Cardiac muscle cell (in vitro differentiated cells and primary cell): ENCODE measurements at regions not wholly inside any gene's neighbourhood (a gene's known extent, or its start where the extent isn't known, plus 50 kb on each side); places are given as distances from the start of the nearest gene placed in this dataset.

Experiments used
- DNase-seq, 2 donors: peaks; one replicate each; pipeline versions ENCODE4 v3.0.0 to v3.0.0-alpha.2; 2010 to 2017; ENCODE audit warnings: low read depth in 1 of 2, low spot score in 1 of 2
- H3K27ac ChIP-seq: fragments of 200-600 bp; sonication (generic); 2 replicates; pipeline ENCODE4 v1.5.1; 2016
- H3K27me3 ChIP-seq: fragments of 200-600 bp; sonication (generic); 2 replicates; pipeline ENCODE4 v1.6.0; 2016; ENCODE audit warnings: control low read depth
- H3K36me3 ChIP-seq: fragments of 200-600 bp; sonication (generic); 2 replicates; pipeline ENCODE4 v1.5.1; 2016; ENCODE audit warnings: control low read depth
- H3K4me1 ChIP-seq: fragments of 200-600 bp; sonication (generic); 2 replicates; pipeline ENCODE4 v1.8.1; 2017; ENCODE audit warnings: low read depth, mild to moderate bottlenecking, mixed run types
- H3K4me3 ChIP-seq: fragments of 200-600 bp; sonication (generic); 2 replicates; pipeline ENCODE4 v1.5.1; 2016; ENCODE audit warnings: mild to moderate bottlenecking
- H3K9me3 ChIP-seq: fragments of 200-600 bp; sonication (generic); 2 replicates; pipeline ENCODE4 v1.5.1; 2017; ENCODE audit warnings: low read depth, mild to moderate bottlenecking, control low read depth
- TF ChIP-seq, protein P1 (sequence below): IDR thresholded peaks from 2 replicates; pipeline ENCODE4 v1.5.1; 2012; ENCODE audit warnings: low read depth, mild to moderate bottlenecking, low read length

GRCh38 chr16:9497750-9498149 is 406.3 kb downstream of the HAPSTR1 start:
- H3K4me3 ChIP-seq, result no peak overlapping the region
- no peaks in the 10 kb centered on the region for H3K36me3 ChIP-seq
- no peak for DNase-seq
- no peaks in the 10 kb centered on the region for H3K4me1 ChIP-seq
- no peaks in the 10 kb centered on the region for H3K9me3 ChIP-seq
- no peak overlapping the region for H3K27ac ChIP-seq
- TF ChIP-seq, protein P1, sequence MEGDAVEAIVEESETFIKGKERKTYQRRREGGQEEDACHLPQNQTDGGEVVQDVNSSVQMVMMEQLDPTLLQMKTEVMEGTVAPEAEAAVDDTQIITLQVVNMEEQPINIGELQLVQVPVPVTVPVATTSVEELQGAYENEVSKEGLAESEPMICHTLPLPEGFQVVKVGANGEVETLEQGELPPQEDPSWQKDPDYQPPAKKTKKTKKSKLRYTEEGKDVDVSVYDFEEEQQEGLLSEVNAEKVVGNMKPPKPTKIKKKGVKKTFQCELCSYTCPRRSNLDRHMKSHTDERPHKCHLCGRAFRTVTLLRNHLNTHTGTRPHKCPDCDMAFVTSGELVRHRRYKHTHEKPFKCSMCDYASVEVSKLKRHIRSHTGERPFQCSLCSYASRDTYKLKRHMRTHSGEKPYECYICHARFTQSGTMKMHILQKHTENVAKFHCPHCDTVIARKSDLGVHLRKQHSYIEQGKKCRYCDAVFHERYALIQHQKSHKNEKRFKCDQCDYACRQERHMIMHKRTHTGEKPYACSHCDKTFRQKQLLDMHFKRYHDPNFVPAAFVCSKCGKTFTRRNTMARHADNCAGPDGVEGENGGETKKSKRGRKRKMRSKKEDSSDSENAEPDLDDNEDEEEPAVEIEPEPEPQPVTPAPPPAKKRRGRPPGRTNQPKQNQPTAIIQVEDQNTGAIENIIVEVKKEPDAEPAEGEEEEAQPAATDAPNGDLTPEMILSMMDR, result no peak
- no peaks in the 10 kb centered on the region for H3K27me3 ChIP-seq

- TF ChIP-seq, protein P1, result no peak
- no peaks in the 10 kb centered on the region for H3K27me3 ChIP-seq
- no peak overlapping the region for H3K27ac ChIP-seq
- no peak overlapping the region for H3K4me3 ChIP-seq
- DNase-seq, result peak in 1 of 2 donors; percentile 6
- no peaks in the 10 kb centered on the region for H3K36me3 ChIP-seq
- peaks cover 10% of the 10 kb centered on the region for H3K4me1 ChIP-seq
- no peaks in the 10 kb centered on the region for H3K9me3 ChIP-seq
These were observed 408.6 kb downstream of the HAPSTR1 start for GRCh38 chr16:9499941-9500593.

GRCh38 chr16:9500872-9501271 is 409.4 kb downstream of the HAPSTR1 start:
- TF ChIP-seq, protein P1, result no peak
- Histone ChIP-seq H3K4me1 (peaks cover 10% of the 10 kb centered on the region), H3K36me3 (no peaks in the 10 kb centered on the region), H3K27ac (no peak overlapping the region), H3K9me3 (no peaks in the 10 kb centered on the region), H3K27me3 (no peaks in the 10 kb centered on the region), H3K4me3 (no peak overlapping the region)
- no peak for DNase-seq

GRCh38 chr16:9503251-9503984 is 412.0 kb downstream of the HAPSTR1 start:
- Histone ChIP-seq H3K4me1 (peaks cover 13% of the 10 kb centered on the region), H3K27me3 (no peaks in the 10 kb centered on the region), H3K27ac (peak overlapping the region; percentile 56), H3K36me3 (no peaks in the 10 kb centered on the region), H3K4me3 (no peak overlapping the region), H3K9me3 (no peaks in the 10 kb centered on the region)
- TF ChIP-seq, protein P1, result no peak
- peak in 1 of 2 donors; percentile 7 for DNase-seq

DNA sequence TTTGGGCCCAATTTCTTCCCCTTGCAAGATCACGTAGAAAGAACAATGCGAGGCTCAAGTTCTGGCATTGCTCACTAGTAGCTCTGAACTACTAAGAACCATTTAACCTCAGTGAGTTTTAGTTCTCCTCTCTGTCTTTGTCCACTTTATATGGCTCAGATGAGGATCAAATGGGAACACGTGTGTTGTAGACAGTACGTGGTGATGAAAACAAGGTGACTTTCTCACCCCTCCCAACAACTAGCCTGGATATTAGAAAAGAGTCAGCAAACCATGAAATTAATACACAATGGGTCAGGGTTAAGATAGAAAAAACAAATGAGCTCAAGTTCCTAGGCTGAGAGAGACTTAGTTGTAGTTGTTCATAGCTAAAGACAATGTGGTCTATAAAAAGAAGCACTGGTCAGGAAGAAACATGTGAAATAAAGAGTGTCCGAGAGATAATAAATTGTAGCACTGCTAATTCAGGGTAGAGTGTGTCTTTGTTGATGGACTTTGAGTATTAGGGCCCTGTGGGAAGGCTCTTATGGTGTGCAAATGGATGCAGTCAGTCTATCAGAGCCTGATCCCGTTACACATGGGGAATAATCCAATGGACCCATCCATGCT is 417.0 kb downstream of the HAPSTR1 start:
- H3K4me3 ChIP-seq, result no peak overlapping the region
- H3K27me3 ChIP-seq, result no peaks in the 10 kb centered on the region

More for the DNA sequence above, 417.0 kb downstream of the HAPSTR1 start:
- Histone ChIP-seq H3K36me3 (no peaks in the 10 kb centered on the region), H3K9me3 (no peaks in the 10 kb centered on the region), H3K27ac (no peak overlapping the region), H3K4me1 (peaks cover 7% of the 10 kb centered on the region)
- DNase-seq, result no peak
- TF ChIP-seq, protein P1, result no peak
